ENCODE measurements at regions not wholly inside any gene's neighbourhood (a gene's known extent, or its start where the extent isn't known, plus 50 kb on each side); places are given as distances from the start of the nearest gene placed in this dataset.

DNA sequence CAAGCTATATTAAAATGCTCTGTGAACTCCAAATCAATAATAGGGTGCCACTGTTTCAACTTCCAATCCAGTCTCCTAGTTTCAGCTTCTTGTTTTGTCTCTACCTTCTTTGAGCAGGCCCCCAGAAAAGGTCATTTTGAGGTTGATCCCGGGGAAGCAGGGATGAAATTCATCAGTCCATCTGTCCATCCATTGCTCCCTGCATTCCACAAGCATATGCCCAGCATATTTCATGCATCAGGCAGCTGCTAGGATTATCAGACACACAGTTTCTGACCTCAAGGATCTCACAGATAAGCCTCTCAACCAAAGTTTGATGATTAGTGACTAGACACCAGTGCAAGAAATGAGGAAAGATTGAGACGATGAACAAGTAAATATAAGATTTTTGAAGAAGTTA lies 186.6 kb upstream of the PDE1C start:
- Histone ChIP-seq H3K36me3 (ENCODE audit: control insufficient read depth in 5 of 5, insufficient read depth in 5 of 5, low read length in 5 of 5) (no peaks in the 10 kb centered on the region), H3K4me1 (ENCODE audit: control insufficient read depth in 5 of 5, insufficient read depth in 5 of 5, low read length in 5 of 5) (peaks cover 0 to 27% (median 22%) of the 10 kb centered on the region in 5 donors)

DNA sequence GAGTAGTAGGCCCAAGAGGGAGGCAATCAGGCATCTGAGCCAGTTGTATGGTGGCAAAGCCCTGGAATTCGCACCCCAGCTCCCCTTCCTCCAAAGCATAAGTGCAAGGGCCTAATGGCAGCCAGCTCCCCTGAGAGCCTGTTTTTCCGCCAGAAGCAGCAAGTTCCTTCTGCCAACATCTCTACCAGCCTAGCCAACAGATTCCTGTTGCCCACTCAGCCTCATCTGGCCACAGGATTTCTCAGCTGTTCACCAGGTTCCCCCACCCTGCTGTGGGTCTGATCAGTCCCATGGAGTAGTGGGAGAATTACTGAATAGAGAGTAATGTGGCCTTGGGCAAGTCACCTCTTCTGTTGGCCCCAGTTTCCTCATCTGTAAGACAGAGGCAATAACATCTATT lies 186.2 kb upstream of the PDE1C start:
- Histone ChIP-seq H3K27me3 (ENCODE audit: control insufficient read depth in 5 of 5, insufficient read depth in 4 of 5, low read length in 5 of 5) (no peaks in the 10 kb centered on the region), H3K4me3 (ENCODE audit: low read depth in 1 of 5, low read length in 5 of 5) (no peak overlapping the region), H3K4me1 (ENCODE audit: control insufficient read depth in 5 of 5, insufficient read depth in 5 of 5, low read length in 5 of 5) (peaks cover 0 to 27% (median 22%) of the 10 kb centered on the region in 5 donors), H3K9me3 (ENCODE audit: control insufficient read depth in 5 of 5, low read length in 5 of 5) (no peaks in the 10 kb centered on the region), H3K27ac (ENCODE audit: low read depth, low read length) (no peak overlapping the region), H3K36me3 (ENCODE audit: control insufficient read depth in 5 of 5, insufficient read depth in 5 of 5, low read length in 5 of 5) (no peaks in the 10 kb centered on the region), H3K9ac (ENCODE audit: low read length in 5 of 5) (no peak overlapping the region)

More for the DNA sequence above, 186.6 kb upstream of the PDE1C start:
- H3K4me3 ChIP-seq (ENCODE audit: low read depth in 1 of 5, low read length in 5 of 5), result no peak overlapping the region
- no peak overlapping the region for H3K27ac ChIP-seq (ENCODE audit: low read depth, low read length)
- H3K9me3 ChIP-seq (ENCODE audit: control insufficient read depth in 5 of 5, low read length in 5 of 5), result no peaks in the 10 kb centered on the region
- no peak overlapping the region for H3K9ac ChIP-seq (ENCODE audit: low read length in 5 of 5)
- H3K27me3 ChIP-seq (ENCODE audit: control insufficient read depth in 5 of 5, insufficient read depth in 4 of 5, low read length in 5 of 5), result no peaks in the 10 kb centered on the region

DNA sequence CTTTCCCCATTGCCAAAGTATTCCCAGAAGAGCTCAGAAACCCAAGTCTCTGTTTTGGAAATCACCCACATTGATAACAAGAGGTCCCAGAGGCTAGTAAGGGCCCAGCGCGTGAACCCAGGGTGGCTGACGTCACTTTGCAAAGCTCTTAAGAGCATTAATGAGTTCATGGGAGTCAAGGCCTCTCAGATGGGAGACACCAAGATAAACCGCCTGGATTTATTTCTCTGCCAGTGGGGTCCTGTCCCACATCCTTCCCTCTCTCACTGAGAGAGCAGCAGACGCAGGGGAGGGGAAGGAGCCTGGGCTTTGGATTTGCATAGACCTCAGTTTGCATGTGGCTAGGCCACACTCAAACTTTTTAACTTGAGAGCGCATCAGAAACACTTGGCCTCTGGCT lies 184.8 kb upstream of the PDE1C start:
- Histone ChIP-seq H3K9ac (ENCODE audit: low read length in 5 of 5) (no peak overlapping the region), H3K9me3 (ENCODE audit: control insufficient read depth in 5 of 5, low read length in 5 of 5) (no peaks in the 10 kb centered on the region), H3K27ac (ENCODE audit: low read depth, low read length) (no peak overlapping the region), H3K27me3 (ENCODE audit: control insufficient read depth in 5 of 5, insufficient read depth in 4 of 5, low read length in 5 of 5) (no peaks in the 10 kb centered on the region), H3K4me1 (ENCODE audit: control insufficient read depth in 5 of 5, insufficient read depth in 5 of 5, low read length in 5 of 5) (peaks cover 0 to 27% (median 22%) of the 10 kb centered on the region in 5 donors), H3K36me3 (ENCODE audit: control insufficient read depth in 5 of 5, insufficient read depth in 5 of 5, low read length in 5 of 5) (no peaks in the 10 kb centered on the region), H3K4me3 (ENCODE audit: low read depth in 1 of 5, low read length in 5 of 5) (no peak overlapping the region)

DNA sequence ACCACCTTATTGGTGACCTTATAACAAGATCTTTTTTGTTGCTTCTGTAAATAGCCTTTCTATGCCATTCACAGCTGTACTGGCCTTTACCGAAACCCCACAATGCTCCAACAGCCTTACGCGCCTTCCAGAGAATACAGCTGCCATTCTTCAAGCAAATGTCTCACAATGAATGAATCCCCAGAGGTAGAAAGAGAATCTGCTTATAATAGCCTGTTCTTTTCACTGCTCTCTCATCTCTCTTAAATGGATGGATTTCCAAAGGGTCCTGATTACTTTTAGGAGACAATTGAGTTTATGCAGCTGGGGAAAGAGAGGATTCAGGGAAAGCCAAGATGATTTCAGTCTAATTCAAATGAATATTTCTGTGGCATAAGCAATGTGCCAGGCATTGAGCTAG lies 183.1 kb upstream of the PDE1C start:
- Histone ChIP-seq H3K27ac (ENCODE audit: low read depth, low read length) (no peak overlapping the region), H3K9me3 (ENCODE audit: control insufficient read depth in 5 of 5, low read length in 5 of 5) (no peaks in the 10 kb centered on the region), H3K36me3 (ENCODE audit: control insufficient read depth in 5 of 5, insufficient read depth in 5 of 5, low read length in 5 of 5) (no peaks in the 10 kb centered on the region), H3K4me3 (ENCODE audit: low read depth in 1 of 5, low read length in 5 of 5) (no peak overlapping the region), H3K27me3 (ENCODE audit: control insufficient read depth in 5 of 5, insufficient read depth in 4 of 5, low read length in 5 of 5) (no peaks in the 10 kb centered on the region), H3K9ac (ENCODE audit: low read length in 5 of 5) (no peak overlapping the region), H3K4me1 (ENCODE audit: control insufficient read depth in 5 of 5, insufficient read depth in 5 of 5, low read length in 5 of 5) (peaks cover 0 to 35% (median 29%) of the 10 kb centered on the region in 5 donors)

GRCh38 chr7:32251659-32252058 lies 181.5 kb upstream of the PDE1C start:
- Histone ChIP-seq H3K4me1 (ENCODE audit: control insufficient read depth in 5 of 5, insufficient read depth in 5 of 5, low read length in 5 of 5) (peaks cover 0 to 38% (median 32%) of the 10 kb centered on the region in 5 donors), H3K9me3 (ENCODE audit: control insufficient read depth in 5 of 5, low read length in 5 of 5) (no peaks in the 10 kb centered on the region), H3K36me3 (ENCODE audit: control insufficient read depth in 5 of 5, insufficient read depth in 5 of 5, low read length in 5 of 5) (no peaks in the 10 kb centered on the region), H3K4me3 (ENCODE audit: low read depth in 1 of 5, low read length in 5 of 5) (no peak overlapping the region), H3K27ac (ENCODE audit: low read depth, low read length) (no peak overlapping the region), H3K9ac (ENCODE audit: low read length in 5 of 5) (no peak overlapping the region), H3K27me3 (ENCODE audit: control insufficient read depth in 5 of 5, insufficient read depth in 4 of 5, low read length in 5 of 5) (no peaks in the 10 kb centered on the region)

- Histone ChIP-seq H3K27ac (ENCODE audit: low read depth, low read length) (no peak overlapping the region), H3K9me3 (ENCODE audit: control insufficient read depth in 5 of 5, low read length in 5 of 5) (no peaks in the 10 kb centered on the region), H3K4me3 (ENCODE audit: low read depth in 1 of 5, low read length in 5 of 5) (no peak overlapping the region), H3K9ac (ENCODE audit: low read length in 5 of 5) (no peak overlapping the region), H3K36me3 (ENCODE audit: control insufficient read depth in 5 of 5, insufficient read depth in 5 of 5, low read length in 5 of 5) (no peaks in the 10 kb centered on the region), H3K4me1 (ENCODE audit: control insufficient read depth in 5 of 5, insufficient read depth in 5 of 5, low read length in 5 of 5) (peaks cover 0 to 30% (median 26%) of the 10 kb centered on the region in 5 donors), H3K27me3 (ENCODE audit: control insufficient read depth in 5 of 5, insufficient read depth in 4 of 5, low read length in 5 of 5) (no peaks in the 10 kb centered on the region)
Observed at GRCh38 chr7:32250471-32251260, 180.5 kb upstream of the PDE1C start.

DNA sequence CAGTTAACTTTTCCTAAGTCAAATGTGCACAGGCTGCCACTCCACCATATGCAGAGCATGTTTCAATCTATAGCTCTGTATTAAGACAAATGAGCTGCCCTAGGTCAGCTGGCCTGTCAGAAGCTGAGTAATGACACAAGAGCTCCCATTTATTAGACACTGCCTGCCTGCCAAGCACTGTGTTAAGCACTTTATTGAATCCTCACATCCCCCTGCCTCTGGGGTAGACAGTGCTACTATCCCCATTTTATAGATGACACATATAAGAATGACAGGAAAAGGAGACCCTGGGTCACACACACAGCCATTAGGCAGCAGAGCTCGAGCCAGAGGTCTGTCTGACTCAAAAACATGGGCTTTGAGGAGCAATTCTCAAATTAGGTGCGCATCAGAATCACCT lies 179.8 kb upstream of the PDE1C start:
- H3K36me3 ChIP-seq (ENCODE audit: control insufficient read depth in 5 of 5, insufficient read depth in 5 of 5, low read length in 5 of 5), result no peaks in the 10 kb centered on the region
- H3K4me3 ChIP-seq (ENCODE audit: low read depth in 1 of 5, low read length in 5 of 5), result no peak overlapping the region
- H3K9me3 ChIP-seq (ENCODE audit: control insufficient read depth in 5 of 5, low read length in 5 of 5), result no peaks in the 10 kb centered on the region
- H3K27ac ChIP-seq (ENCODE audit: low read depth, low read length), result no peak overlapping the region
- no peak overlapping the region for H3K9ac ChIP-seq (ENCODE audit: low read length in 5 of 5)
- peaks cover 0 to 24% (median 19%) of the 10 kb centered on the region in 5 donors for H3K4me1 ChIP-seq (ENCODE audit: control insufficient read depth in 5 of 5, insufficient read depth in 5 of 5, low read length in 5 of 5)
- no peaks in the 10 kb centered on the region for H3K27me3 ChIP-seq (ENCODE audit: control insufficient read depth in 5 of 5, insufficient read depth in 4 of 5, low read length in 5 of 5)

GRCh38 chr7:32248522-32248921 lies 178.3 kb upstream of the PDE1C start:
- Histone ChIP-seq H3K36me3 (ENCODE audit: control insufficient read depth in 5 of 5, insufficient read depth in 5 of 5, low read length in 5 of 5) (no peaks in the 10 kb centered on the region), H3K27me3 (ENCODE audit: control insufficient read depth in 5 of 5, insufficient read depth in 4 of 5, low read length in 5 of 5) (no peaks in the 10 kb centered on the region), H3K4me1 (ENCODE audit: control insufficient read depth in 5 of 5, insufficient read depth in 5 of 5, low read length in 5 of 5) (peaks cover 0 to 14% (median 10%) of the 10 kb centered on the region in 5 donors), H3K9ac (ENCODE audit: low read length in 5 of 5) (no peak overlapping the region), H3K4me3 (ENCODE audit: low read depth in 1 of 5, low read length in 5 of 5) (peak overlapping the region in 1 of 5 donors; percentile 12), H3K27ac (ENCODE audit: low read depth, low read length) (no peak overlapping the region), H3K9me3 (ENCODE audit: control insufficient read depth in 5 of 5, low read length in 5 of 5) (no peaks in the 10 kb centered on the region)

- no peaks in the 10 kb centered on the region for H3K36me3 ChIP-seq (ENCODE audit: control insufficient read depth in 5 of 5, insufficient read depth in 5 of 5, low read length in 5 of 5)
Observed at GRCh38 chr7:32244806-32245345, 174.7 kb upstream of the PDE1C start.

DNA sequence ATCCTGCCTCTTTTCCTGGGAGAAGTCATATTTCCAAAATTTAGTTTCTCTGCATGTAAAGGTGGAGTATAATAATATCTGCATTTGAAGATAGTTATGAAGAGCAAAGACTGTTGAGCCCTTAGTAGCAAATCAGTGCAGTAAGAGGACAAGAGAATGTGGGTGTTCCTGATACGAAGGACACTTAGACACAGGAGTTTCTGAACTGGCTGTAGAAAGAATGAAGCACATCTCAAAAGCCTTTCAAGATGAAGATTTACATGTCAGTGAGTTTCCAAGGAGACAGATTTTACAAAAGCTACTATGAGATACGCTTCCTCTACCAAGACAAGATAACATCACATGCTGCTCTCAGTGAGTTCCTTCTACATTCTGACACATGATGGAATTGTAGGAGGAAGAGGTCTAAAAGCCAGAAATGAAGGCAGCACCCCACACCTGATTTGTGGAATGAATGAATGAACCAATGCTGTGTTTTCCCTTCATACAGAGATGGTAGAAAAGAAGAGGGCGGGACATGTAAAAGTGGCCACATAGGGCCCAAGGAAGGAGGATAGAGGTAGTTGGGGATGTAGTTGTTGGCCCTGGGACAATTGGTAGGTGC lies 173.6 kb upstream of the PDE1C start:
- H3K27ac ChIP-seq (ENCODE audit: low read depth, low read length), result no peak overlapping the region
- H3K27me3 ChIP-seq (ENCODE audit: control insufficient read depth in 5 of 5, insufficient read depth in 4 of 5, low read length in 5 of 5), result peaks cover 0 to 3% (median 0%) of the 10 kb centered on the region in 5 donors
- H3K4me1 ChIP-seq (ENCODE audit: control insufficient read depth in 5 of 5, insufficient read depth in 5 of 5, low read length in 5 of 5), result peaks cover 0 to 11% (median 8%) of the 10 kb centered on the region in 5 donors

More at GRCh38 chr7:32244806-32245345, 174.7 kb upstream of the PDE1C start:
- Histone ChIP-seq H3K4me3 (ENCODE audit: low read depth in 1 of 5, low read length in 5 of 5) (no peak overlapping the region), H3K9ac (ENCODE audit: low read length in 5 of 5) (no peak overlapping the region), H3K4me1 (ENCODE audit: control insufficient read depth in 5 of 5, insufficient read depth in 5 of 5, low read length in 5 of 5) (peaks cover 0 to 14% (median 10%) of the 10 kb centered on the region in 5 donors), H3K27me3 (ENCODE audit: control insufficient read depth in 5 of 5, insufficient read depth in 4 of 5, low read length in 5 of 5) (peaks cover 0 to 3% (median 0%) of the 10 kb centered on the region in 5 donors), H3K9me3 (ENCODE audit: control insufficient read depth in 5 of 5, low read length in 5 of 5) (no peaks in the 10 kb centered on the region), H3K27ac (ENCODE audit: low read depth, low read length) (no peak overlapping the region)

More for the DNA sequence above, 173.6 kb upstream of the PDE1C start:
- Histone ChIP-seq H3K36me3 (ENCODE audit: control insufficient read depth in 5 of 5, insufficient read depth in 5 of 5, low read length in 5 of 5) (no peaks in the 10 kb centered on the region), H3K4me3 (ENCODE audit: low read depth in 1 of 5, low read length in 5 of 5) (no peak overlapping the region), H3K9me3 (ENCODE audit: control insufficient read depth in 5 of 5, low read length in 5 of 5) (no peaks in the 10 kb centered on the region), H3K9ac (ENCODE audit: low read length in 5 of 5) (no peak overlapping the region)
